GM23248 (cell line): ENCODE measurements at regions not wholly inside any gene's neighbourhood (a gene's known extent, or its start where the extent isn't known, plus 50 kb on each side); places are given as distances from the start of the nearest gene placed in this dataset.

Source experiments
- EZH2 ChIP-seq: fragments of 200-600 bp; sonication (generic); IDR thresholded peaks from 2 replicates; pipeline ENCODE4 v1.6.1; 2018; ENCODE audit warnings: antibody characterized with exemption, mild to moderate bottlenecking; ENCODE audit not compliant: insufficient read depth, poor library complexity, severe bottlenecking
- EZH2phosphoT487 ChIP-seq: fragments of 200-600 bp; sonication (generic); IDR thresholded peaks from 2 replicates; pipeline ENCODE4 v1.6.1; 2018; ENCODE audit warnings: antibody characterized with exemption, moderate library complexity, mild to moderate bottlenecking, low read depth; ENCODE audit not compliant: insufficient read depth

DNA sequence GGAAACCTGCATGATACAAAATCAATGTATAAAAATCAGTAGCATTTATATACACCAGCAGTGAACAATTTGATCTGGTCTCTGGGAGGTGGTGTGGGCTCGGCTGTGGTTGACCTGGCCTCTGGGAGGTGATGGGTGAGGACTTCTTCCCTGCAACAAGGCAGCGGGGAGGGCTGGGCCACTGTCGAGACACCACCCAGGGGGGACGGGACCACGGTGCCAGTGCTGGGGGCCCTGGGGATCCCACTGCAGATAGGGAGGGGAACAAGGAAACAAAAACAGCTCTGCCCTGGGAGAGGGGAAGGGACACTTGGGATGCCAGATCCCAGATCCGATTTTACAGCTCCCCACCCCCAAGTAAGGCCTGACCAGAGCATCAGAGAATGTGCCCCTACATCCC lies 189.6 kb upstream of the SFSWAP start:
- TF ChIP-seq EZH2 = no peak
- no peak for TF ChIP-seq EZH2phosphoT487
